AG04450 (cell line): ENCODE measurements at regions not wholly inside any gene's neighbourhood (a gene's known extent, or its start where the extent isn't known, plus 50 kb on each side); places are given as distances from the start of the nearest gene placed in this dataset.

Experiments used
- CTCF ChIA-PET: fragments of 300-600, 350-600 bp; formaldehyde crosslinking; extraction: SDS; loops from one replicate; lab custom pipeline; 2022; ENCODE audit warnings: antibody characterized with exemption, inconsistent platforms; lab: Charles Lee
- POLR2A ChIA-PET: fragments of 350-600 bp; formaldehyde crosslinking; extraction: SDS; loops from one replicate; lab custom pipeline; 2021; ENCODE audit warnings: antibody characterized with exemption, inconsistent platforms; lab: Yijun Ruan, JAX
- DNase-seq: peaks from one replicate; pipeline ENCODE4 v3.0.0-alpha.2; 2011; ENCODE audit warnings: low read depth, low spot score
- H3K27ac ChIP-seq: one replicate; pipeline ENCODE4 v1.5.1; 2012; ENCODE audit warnings: low read depth, low read length, control low read depth
- H3K27me3 ChIP-seq: one replicate; pipeline ENCODE4 v1.6.0; 2012; ENCODE audit warnings: low read length; ENCODE audit not compliant: control insufficient read depth, insufficient read depth
- H3K4me3 ChIP-seq: 2 replicates; pipeline ENCODE4 v1.5.1; 2011; ENCODE audit warnings: mild to moderate bottlenecking, low read depth, low read length, control low read depth
- H3K9me3 ChIP-seq: 2 replicates; pipeline ENCODE4 v1.5.1; 2012; ENCODE audit warnings: low read length; ENCODE audit not compliant: control insufficient read depth, insufficient read depth
- CTCF ChIP-seq: IDR thresholded peaks from 2 replicates; pipeline ENCODE4 v1.5.1; 2011; ENCODE audit warnings: low read depth, low read length, control low read depth, inconsistent platforms

GRCh38 chr7:139159900-139160675, 50.6 kb upstream of the ZC3HAV1 start:
- peaks cover 3% of the 10 kb centered on the region for H3K9me3 ChIP-seq
- no peaks in the 10 kb centered on the region for H3K27me3 ChIP-seq
- ChIA-PET POLR2A (no interaction called here), CTCF (no interaction called here)
- no peak overlapping the region for H3K27ac ChIP-seq
- H3K4me3 ChIP-seq = no peak overlapping the region
- no peak for TF ChIP-seq CTCF
- DNase-seq = no peak

GRCh38 chr7:139168479-139168878, 59.0 kb upstream of the ZC3HAV1 start:
- CTCF ChIA-PET = interaction anchor here (1.1 kb wide), 1 partner anchor 13 kb away, joined by 3 read pairs; no protein-coding TSS in a partner anchor
- Histone ChIP-seq H3K4me3 (no peak overlapping the region), H3K9me3 (no peaks in the 10 kb centered on the region), H3K27ac (no peak overlapping the region), H3K27me3 (no peaks in the 10 kb centered on the region)
- DNase-seq = no peak
- POLR2A ChIA-PET = interaction anchor here (0.7 kb wide), 1 partner anchor 155 kb away, joined by 4 read pairs; no protein-coding TSS in a partner anchor
- TF ChIP-seq CTCF = no peak

- Histone ChIP-seq H3K27ac (no peak overlapping the region), H3K9me3 (no peaks in the 10 kb centered on the region), H3K27me3 (no peaks in the 10 kb centered on the region), H3K4me3 (no peak overlapping the region)
- no peak for TF ChIP-seq CTCF
- CTCF ChIA-PET = no interaction called here
- POLR2A ChIA-PET = no interaction called here
- no peak for DNase-seq
These were observed 60.3 kb upstream of the ZC3HAV1 start for GRCh38 chr7:139169816-139170215.

- Histone ChIP-seq H3K27me3 (no peaks in the 10 kb centered on the region), H3K4me3 (no peak overlapping the region), H3K9me3 (no peaks in the 10 kb centered on the region), H3K27ac (no peak overlapping the region)
- no peak for TF ChIP-seq CTCF
- no peak for DNase-seq
- ChIA-PET CTCF (no interaction called here), POLR2A (no interaction called here)
These were observed 58.3 kb upstream of the UBN2 start for GRCh38 chr7:139172775-139173174.

- no peak overlapping the region for H3K27ac ChIP-seq
- no peak overlapping the region for H3K4me3 ChIP-seq
- CTCF ChIA-PET = no interaction called here
- DNase-seq = no peak
- H3K9me3 ChIP-seq = no peaks in the 10 kb centered on the region; the same call in 1 of the 2 replicates
- POLR2A ChIA-PET = no interaction called here
- no peaks in the 10 kb centered on the region for H3K27me3 ChIP-seq
- TF ChIP-seq CTCF = no peak
These were observed 53.3 kb upstream of the UBN2 start for GRCh38 chr7:139177696-139178095.
